ENCODE measurements at regions not wholly inside any gene's neighbourhood (a gene's known extent, or its start where the extent isn't known, plus 50 kb on each side); places are given as distances from the start of the nearest gene placed in this dataset.

DNA sequence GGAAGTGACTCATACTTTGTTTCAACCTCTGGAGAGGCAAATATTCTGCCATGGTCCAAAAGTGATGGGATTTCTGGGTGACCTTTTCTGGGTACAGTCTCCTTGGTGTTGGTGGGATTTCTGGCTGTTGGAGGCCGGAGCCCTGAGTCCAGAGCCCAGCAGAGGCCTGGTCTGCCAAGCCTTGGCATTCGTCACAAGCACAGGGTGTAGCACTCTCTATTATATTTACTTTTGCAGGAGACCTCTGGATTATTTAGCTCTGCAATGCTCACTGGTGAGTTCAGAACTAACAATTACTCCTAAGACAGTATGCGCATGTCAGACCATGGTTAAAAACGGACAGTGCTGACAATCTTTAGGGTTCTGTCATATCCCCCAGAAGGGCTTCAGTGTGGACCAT lies 201.6 kb upstream of the TWIST2 start:
- TF ChIP-seq, protein P1, sequence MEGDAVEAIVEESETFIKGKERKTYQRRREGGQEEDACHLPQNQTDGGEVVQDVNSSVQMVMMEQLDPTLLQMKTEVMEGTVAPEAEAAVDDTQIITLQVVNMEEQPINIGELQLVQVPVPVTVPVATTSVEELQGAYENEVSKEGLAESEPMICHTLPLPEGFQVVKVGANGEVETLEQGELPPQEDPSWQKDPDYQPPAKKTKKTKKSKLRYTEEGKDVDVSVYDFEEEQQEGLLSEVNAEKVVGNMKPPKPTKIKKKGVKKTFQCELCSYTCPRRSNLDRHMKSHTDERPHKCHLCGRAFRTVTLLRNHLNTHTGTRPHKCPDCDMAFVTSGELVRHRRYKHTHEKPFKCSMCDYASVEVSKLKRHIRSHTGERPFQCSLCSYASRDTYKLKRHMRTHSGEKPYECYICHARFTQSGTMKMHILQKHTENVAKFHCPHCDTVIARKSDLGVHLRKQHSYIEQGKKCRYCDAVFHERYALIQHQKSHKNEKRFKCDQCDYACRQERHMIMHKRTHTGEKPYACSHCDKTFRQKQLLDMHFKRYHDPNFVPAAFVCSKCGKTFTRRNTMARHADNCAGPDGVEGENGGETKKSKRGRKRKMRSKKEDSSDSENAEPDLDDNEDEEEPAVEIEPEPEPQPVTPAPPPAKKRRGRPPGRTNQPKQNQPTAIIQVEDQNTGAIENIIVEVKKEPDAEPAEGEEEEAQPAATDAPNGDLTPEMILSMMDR (IDR thresholded peaks at IDR 0.05), result no peak
- TF ChIP-seq POLR2A (IDR thresholded peaks at IDR 0.05), result no peak
